IPS DF 6.9 (cell line): ENCODE measurements at regions not wholly inside any gene's neighbourhood (a gene's known extent, or its start where the extent isn't known, plus 50 kb on each side); places are given as distances from the start of the nearest gene placed in this dataset.

ENCODE experiments used
- DNase-seq: peaks from one replicate; pipeline ENCODE4 v3.0.0-alpha.2; 2013; ENCODE audit warnings: low read depth, low spot score
- H3K27ac ChIP-seq: one replicate; pipeline ENCODE4 v1.5.1; 2013; ENCODE audit warnings: low read length, control low read depth
- H3K27me3 ChIP-seq: 2 replicates; pipeline ENCODE4 v1.6.1; 2013; ENCODE audit warnings: mild to moderate bottlenecking, low read length; ENCODE audit not compliant: control insufficient read depth, insufficient read depth
- H3K36me3 ChIP-seq: 2 replicates; pipeline ENCODE4 v1.6.1; 2013; ENCODE audit warnings: low read length; ENCODE audit not compliant: control insufficient read depth, insufficient read depth
- H3K4me1 ChIP-seq: 2 replicates; pipeline ENCODE4 v1.6.1; 2013; ENCODE audit warnings: low read length; ENCODE audit not compliant: control insufficient read depth, insufficient read depth
- H3K4me3 ChIP-seq: 2 replicates; pipeline ENCODE4 v1.5.1; 2013; ENCODE audit warnings: mild to moderate bottlenecking, low read length
- H3K9me3 ChIP-seq: 2 replicates; pipeline ENCODE4 v1.6.1; 2013; ENCODE audit warnings: low read length, inconsistent platforms; ENCODE audit not compliant: control insufficient read depth, insufficient read depth
- WGBS: extraction: QIAGEN DNeasy Blood & Tissue Kit; methylation state at CpG from one replicate; pipeline ENCODE4 v1.1.7; 2013; ENCODE audit warnings: mixed read lengths, missing lambda C conversion rate; ENCODE audit not compliant: insufficient read length, insufficient coverage; 5-methylcytosine and 5-hydroxymethylcytosine counted together

- Histone ChIP-seq H3K27ac (no peak overlapping the region), H3K4me1 (no peaks in the 10 kb centered on the region), H3K27me3 (no peaks in the 10 kb centered on the region), H3K4me3 (no peak overlapping the region), H3K9me3 (no peaks in the 10 kb centered on the region), H3K36me3 (no peaks in the 10 kb centered on the region)
- no peak for DNase-seq
- WGBS: no CpG with 5 or more reads among the region's 1 CpG
These were observed 171.4 kb downstream of the PTN start for GRCh38 chr7:137172105-137172590.

GRCh38 chr7:137169282-137169698 is 174.2 kb downstream of the PTN start:
- no peaks in the 10 kb centered on the region; the same call in 1 of the 2 replicates for H3K27me3 ChIP-seq
- no peak overlapping the region for H3K4me3 ChIP-seq
- H3K4me1 ChIP-seq: no peaks in the 10 kb centered on the region
- H3K36me3 ChIP-seq: no peaks in the 10 kb centered on the region
- H3K27ac ChIP-seq: no peak overlapping the region
- peak; percentile 71 for DNase-seq
- H3K9me3 ChIP-seq: no peaks in the 10 kb centered on the region
- WGBS: no CpG with 5 or more reads among the region's 8 CpGs

- Histone ChIP-seq H3K36me3 (no peaks in the 10 kb centered on the region), H3K9me3 (no peaks in the 10 kb centered on the region), H3K27ac (no peak overlapping the region), H3K27me3 (no peaks in the 10 kb centered on the region; the same call in 1 of the 2 replicates), H3K4me3 (no peak overlapping the region), H3K4me1 (no peaks in the 10 kb centered on the region)
- no CpG with 5 or more reads among the region's 2 CpGs for WGBS
- DNase-seq: no peak
These were observed 175.9 kb downstream of the PTN start for GRCh38 chr7:137167609-137168008.

GRCh38 chr7:137166363-137166762 is 177.2 kb downstream of the PTN start:
- no peak overlapping the region for H3K4me3 ChIP-seq
- H3K4me1 ChIP-seq: no peaks in the 10 kb centered on the region
- H3K27me3 ChIP-seq: no peaks in the 10 kb centered on the region; the same call in 1 of the 2 replicates
- no peak for DNase-seq
- no peaks in the 10 kb centered on the region for H3K9me3 ChIP-seq
- WGBS: no CpG with 5 or more reads among the region's 2 CpGs
- H3K36me3 ChIP-seq: no peaks in the 10 kb centered on the region
- no peak overlapping the region for H3K27ac ChIP-seq

- Histone ChIP-seq H3K27ac (no peak overlapping the region), H3K4me3 (no peak overlapping the region), H3K4me1 (no peaks in the 10 kb centered on the region), H3K27me3 (no peaks in the 10 kb centered on the region; the same call in 1 of the 2 replicates), H3K9me3 (no peaks in the 10 kb centered on the region), H3K36me3 (no peaks in the 10 kb centered on the region)
- WGBS: no CpG with 5 or more reads among the region's 3 CpGs
- no peak for DNase-seq
These were observed 177.7 kb downstream of the PTN start for GRCh38 chr7:137165786-137166185.

GRCh38 chr7:137165241-137165640 is 178.3 kb downstream of the PTN start:
- Histone ChIP-seq H3K9me3 (no peaks in the 10 kb centered on the region), H3K27me3 (no peaks in the 10 kb centered on the region; the same call in 1 of the 2 replicates), H3K27ac (no peak overlapping the region), H3K36me3 (no peaks in the 10 kb centered on the region), H3K4me3 (no peak overlapping the region), H3K4me1 (no peaks in the 10 kb centered on the region)
- no CpG with 5 or more reads among the region's 3 CpGs for WGBS
- DNase-seq: no peak

- no peaks in the 10 kb centered on the region for H3K4me1 ChIP-seq
- no peaks in the 10 kb centered on the region for H3K36me3 ChIP-seq
- no CpG with 5 or more reads among the region's 21 CpGs for WGBS
- no peak for DNase-seq
- no peaks in the 10 kb centered on the region; the same call in 1 of the 2 replicates for H3K27me3 ChIP-seq
- H3K27ac ChIP-seq: no peak overlapping the region
- no peaks in the 10 kb centered on the region for H3K9me3 ChIP-seq
- no peak overlapping the region for H3K4me3 ChIP-seq
These were observed 179.3 kb downstream of the PTN start for GRCh38 chr7:137164251-137164650.

GRCh38 chr7:137160236-137160635 is 183.3 kb downstream of the PTN start:
- H3K36me3 ChIP-seq: no peaks in the 10 kb centered on the region
- 100% methylated on average over 2 of the region's 4 CpGs for WGBS
- no peak for DNase-seq
- no peak overlapping the region for H3K4me3 ChIP-seq
- no peaks in the 10 kb centered on the region for H3K9me3 ChIP-seq
- no peaks in the 10 kb centered on the region for H3K27me3 ChIP-seq
- no peak overlapping the region for H3K27ac ChIP-seq
- H3K4me1 ChIP-seq: no peaks in the 10 kb centered on the region

GRCh38 chr7:137157256-137157655 is 186.3 kb downstream of the PTN start:
- Histone ChIP-seq H3K4me3 (no peak overlapping the region), H3K36me3 (no peaks in the 10 kb centered on the region), H3K4me1 (no peaks in the 10 kb centered on the region), H3K27ac (no peak overlapping the region), H3K27me3 (no peaks in the 10 kb centered on the region), H3K9me3 (no peaks in the 10 kb centered on the region)
- no peak for DNase-seq
- WGBS: no CpG with 5 or more reads among the region's 1 CpG

GRCh38 chr7:137151690-137152052 is 191.9 kb downstream of the PTN start:
- no peaks in the 10 kb centered on the region for H3K4me1 ChIP-seq
- WGBS: no CpG with 5 or more reads among the region's 2 CpGs
- H3K9me3 ChIP-seq: no peaks in the 10 kb centered on the region
- H3K36me3 ChIP-seq: no peaks in the 10 kb centered on the region
- H3K4me3 ChIP-seq: no peak overlapping the region
- DNase-seq: no peak
- H3K27ac ChIP-seq: no peak overlapping the region
- no peaks in the 10 kb centered on the region for H3K27me3 ChIP-seq

- Histone ChIP-seq H3K27me3 (no peaks in the 10 kb centered on the region), H3K36me3 (no peaks in the 10 kb centered on the region), H3K27ac (no peak overlapping the region), H3K4me3 (no peak overlapping the region), H3K4me1 (no peaks in the 10 kb centered on the region), H3K9me3 (no peaks in the 10 kb centered on the region)
- no CpG with 5 or more reads among the region's 5 CpGs for WGBS
- no peak for DNase-seq
These were observed 192.4 kb downstream of the PTN start for GRCh38 chr7:137151041-137151689.
